H9 (cell line): ENCODE measurements at regions not wholly inside any gene's neighbourhood (a gene's known extent, or its start where the extent isn't known, plus 50 kb on each side); places are given as distances from the start of the nearest gene placed in this dataset.

ENCODE experiments used
- DNase-seq: peaks from one replicate; pipeline ENCODE4 v3.0.0-alpha.2; 2017
- H2AFZ ChIP-seq: one replicate; pipeline ENCODE4 v1.6.1; 2013; ENCODE audit warnings: mild to moderate bottlenecking, low read length, control low read depth, moderate library complexity
- H2AK5ac ChIP-seq: 2 replicates; pipeline ENCODE4 v1.6.1; 2013; ENCODE audit warnings: low read length, control low read depth, mixed read lengths; ENCODE audit not compliant: insufficient read length
- H2BK120ac ChIP-seq: one replicate; pipeline ENCODE4 v1.6.1; 2013; ENCODE audit warnings: low read depth, mild to moderate bottlenecking, low read length, control low read depth, inconsistent platforms; ENCODE audit not compliant: poor library complexity, severe bottlenecking
- H2BK12ac ChIP-seq: 2 replicates; pipeline ENCODE4 v1.6.1; 2013; ENCODE audit warnings: low read length, control low read depth, mixed read lengths, low read depth; ENCODE audit not compliant: insufficient read length
- H2BK15ac ChIP-seq: 2 replicates; pipeline ENCODE4 v1.6.1; 2013; ENCODE audit warnings: low read depth, low read length, control low read depth
- H2BK20ac ChIP-seq: one replicate; pipeline ENCODE4 v1.6.1; 2013; ENCODE audit warnings: low read depth, mild to moderate bottlenecking, low read length, control low read depth, inconsistent platforms; ENCODE audit not compliant: poor library complexity, severe bottlenecking
- H2BK5ac ChIP-seq: 2 replicates; pipeline ENCODE4 v1.6.1; 2013; ENCODE audit warnings: low read length, control low read depth, mixed read lengths; ENCODE audit not compliant: insufficient read length
- H3K14ac ChIP-seq: 2 replicates; pipeline ENCODE4 v1.6.1; 2013; ENCODE audit warnings: low read length, control low read depth; ENCODE audit not compliant: insufficient read depth
- H3K18ac ChIP-seq: 2 replicates; pipeline ENCODE4 v1.6.1; 2013; ENCODE audit warnings: low read depth, mild to moderate bottlenecking, mixed read lengths, low read length, control low read depth; ENCODE audit not compliant: insufficient read length
- H3K23ac ChIP-seq: 2 replicates; pipeline ENCODE4 v1.6.1; 2013; ENCODE audit warnings: low read length, control low read depth, mixed read lengths, low read depth; ENCODE audit not compliant: insufficient read length
- H3K23me2 ChIP-seq: 2 replicates; pipeline ENCODE4 v1.6.1; 2013; ENCODE audit warnings: low read depth, mild to moderate bottlenecking, mixed read lengths, low read length, control low read depth; ENCODE audit not compliant: insufficient read length, poor library complexity, severe bottlenecking
- H3K27ac ChIP-seq: 2 replicates; pipeline ENCODE4 v1.5.1; 2013; ENCODE audit warnings: low read length, control low read depth, mixed read lengths, low read depth; ENCODE audit not compliant: insufficient read length
- H3K27me3 ChIP-seq: 2 replicates; pipeline ENCODE4 v1.6.1; 2013; ENCODE audit warnings: low read length, control low read depth, inconsistent platforms; ENCODE audit not compliant: insufficient read depth
- H3K4ac ChIP-seq: 2 replicates; pipeline ENCODE4 v1.6.1; 2013; ENCODE audit warnings: low read depth, mild to moderate bottlenecking, control low read depth, inconsistent platforms, low read length, moderate library complexity
- H3K4me1 ChIP-seq: 2 replicates; pipeline ENCODE4 v1.6.1; 2013; ENCODE audit warnings: low read length, control low read depth, inconsistent platforms; ENCODE audit not compliant: insufficient read depth
- H3K4me2 ChIP-seq: 2 replicates; pipeline ENCODE4 v1.6.1; 2013; ENCODE audit warnings: low read length, control low read depth, mixed read lengths; ENCODE audit not compliant: insufficient read length, insufficient read depth
- H3K56ac ChIP-seq: 2 replicates; pipeline ENCODE4 v1.6.1; 2013; ENCODE audit warnings: low read depth, mild to moderate bottlenecking, mixed read lengths, low read length, control low read depth; ENCODE audit not compliant: insufficient read length
- H3K79me1 ChIP-seq: 2 replicates; pipeline ENCODE4 v1.6.1; 2013; ENCODE audit warnings: low read depth, mild to moderate bottlenecking, moderate library complexity, low read length, control low read depth, inconsistent platforms; ENCODE audit not compliant: insufficient read depth, poor library complexity, severe bottlenecking
- H3K79me2 ChIP-seq: 2 replicates; pipeline ENCODE4 v1.6.1; 2013; ENCODE audit warnings: low read length, control low read depth, inconsistent platforms; ENCODE audit not compliant: insufficient read depth
- H3K9ac ChIP-seq: 2 replicates; pipeline ENCODE4 v1.6.1; 2013; ENCODE audit warnings: low read length, control low read depth, mixed read lengths; ENCODE audit not compliant: insufficient read length; ENCODE audit errors: extremely low read depth
- H3K9me3 ChIP-seq: one replicate; pipeline ENCODE4 v1.6.1; 2013; ENCODE audit warnings: low read depth, low read length, inconsistent platforms; ENCODE audit not compliant: control insufficient read depth
- H3T11ph ChIP-seq: one replicate; pipeline ENCODE4 v1.6.1; 2013; ENCODE audit warnings: mild to moderate bottlenecking, low read length, control low read depth, inconsistent platforms
- H4K20me1 ChIP-seq: one replicate; pipeline ENCODE4 v1.6.1; 2013; ENCODE audit not compliant: control insufficient read depth, insufficient read length, insufficient read depth
- H4K5ac ChIP-seq: 2 replicates; pipeline ENCODE4 v1.6.1; 2013; ENCODE audit warnings: low read depth, mild to moderate bottlenecking, mixed read lengths, low read length, control low read depth; ENCODE audit not compliant: insufficient read length
- H4K8ac ChIP-seq: replicated peaks from 2 replicates; pipeline ENCODE4 v1.6.1; 2013; ENCODE audit warnings: low read length, control low read depth, mixed read lengths, low read depth; ENCODE audit not compliant: insufficient read length
- H4K91ac ChIP-seq: 2 replicates; pipeline ENCODE4 v1.6.1; 2013; ENCODE audit warnings: low read depth, mild to moderate bottlenecking, moderate library complexity, mixed read lengths, low read length, control low read depth; ENCODE audit not compliant: insufficient read length
- H3K27ac Mint-ChIP-seq, 3 experiments: 2 replicates in 2 of 3; 3 replicates in 1 of 3; pipeline ENCODE4 v1.8.0; 2020 to 2021; ENCODE audit warnings: mixed read lengths in 3 of 3, mild to moderate bottlenecking in 1 of 3, moderate library complexity in 1 of 3
- H3K27me3 Mint-ChIP-seq: 2 replicates; pipeline ENCODE4 v1.8.0; 2021; ENCODE audit warnings: low read depth, mild to moderate bottlenecking, moderate library complexity, mixed read lengths
- H3K36me3 Mint-ChIP-seq, 3 experiments: 2 replicates in 2 of 3; 3 replicates in 1 of 3; pipeline ENCODE4 v1.8.0; 2020 to 2021; ENCODE audit warnings: low read depth in 3 of 3, mixed read lengths in 3 of 3; ENCODE audit not compliant: insufficient read depth in 1 of 3
- H3K4me1 Mint-ChIP-seq, 2 experiments: 2 replicates each; pipeline ENCODE4 v1.8.0; 2020; ENCODE audit warnings: mixed read lengths in 2 of 2
- H3K4me3 Mint-ChIP-seq, 2 experiments: 2 replicates in 1 of 2; 3 replicates in 1 of 2; pipeline ENCODE4 v1.8.0; 2020 to 2021; ENCODE audit warnings: mild to moderate bottlenecking in 2 of 2, mixed read lengths in 2 of 2, moderate library complexity in 1 of 2
- H3K9me3 Mint-ChIP-seq, 2 experiments: 2 replicates in 1 of 2; 3 replicates in 1 of 2; pipeline ENCODE4 v1.8.0; 2020; ENCODE audit warnings: mild to moderate bottlenecking in 2 of 2, mixed read lengths in 2 of 2, moderate library complexity in 1 of 2
- WGBS: extraction: QIAGEN DNeasy Blood & Tissue Kit; methylation state at CpG from one replicate; pipeline ENCODE4 v1.1.7; 2013; ENCODE audit warnings: missing lambda C conversion rate, low lambda C conversion rate, mixed read lengths; ENCODE audit not compliant: insufficient read length; ENCODE audit errors: extremely low coverage; 5-methylcytosine and 5-hydroxymethylcytosine counted together
- TF ChIP-seq, protein P1 (sequence below): fragments of 200-600 bp; sonication (generic); conservative IDR thresholded peaks from 3 replicates; pipeline ENCODE4 v1.8.0; 2021; ENCODE audit warnings: antibody characterized with exemption, mild to moderate bottlenecking

DNA sequence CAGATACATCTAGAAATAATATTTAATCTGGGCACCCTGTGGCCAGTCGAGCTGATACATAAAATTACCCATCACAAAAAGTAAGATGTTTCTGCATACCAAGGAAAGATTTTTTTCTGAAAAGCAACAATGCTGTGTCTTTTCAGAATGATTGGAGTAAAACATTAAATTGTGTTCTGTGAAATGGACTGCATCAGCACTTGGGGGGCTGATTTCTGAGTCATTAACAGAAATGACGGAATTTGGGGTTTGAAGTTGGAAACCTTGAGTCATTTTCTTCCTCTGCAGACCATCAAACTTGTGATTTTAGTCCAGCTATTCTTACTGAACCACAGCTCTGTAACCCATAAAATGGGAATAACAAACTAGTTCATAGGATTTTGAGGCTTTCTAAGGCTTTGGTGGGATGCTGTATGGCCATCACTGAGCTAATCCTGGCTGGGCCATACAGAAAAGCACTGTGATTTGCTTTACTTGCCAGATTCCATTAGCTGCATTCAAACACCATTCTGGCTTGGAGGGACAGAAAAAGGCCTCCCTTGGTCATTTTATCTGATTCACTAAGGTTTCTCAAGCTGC is 739.4 kb upstream of the IGFBP3 start:
- Histone ChIP-seq H2AK5ac (no peak overlapping the region), H3K9ac (no peak overlapping the region), H2BK20ac (no peak overlapping the region), H3K23ac (no peak overlapping the region), H3K79me2 (no peaks in the 10 kb centered on the region), H3K4me2 (no peak overlapping the region), H2BK120ac (no peak overlapping the region), H3K4me1 (no peaks in the 10 kb centered on the region), H3K27ac (no peak overlapping the region), H4K5ac (no peak overlapping the region), H2BK12ac (no peak overlapping the region), H4K91ac (no peak overlapping the region), H3K79me1 (no peaks in the 10 kb centered on the region), H3K27me3 (no peaks in the 10 kb centered on the region), H3T11ph (no peak overlapping the region), H3K18ac (no peak overlapping the region), H2BK5ac (no peak overlapping the region), H3K9me3 (no peaks in the 10 kb centered on the region), H3K23me2 (no peaks in the 10 kb centered on the region), H3K4ac (no peak overlapping the region), H4K8ac (no peak overlapping the region), H3K14ac (no peak overlapping the region), H3K56ac (no peak overlapping the region), H4K20me1 (no peaks in the 10 kb centered on the region), H2BK15ac (no peak overlapping the region), H2AFZ (no peak overlapping the region)
- Mint-ChIP-seq H3K36me3 (peaks cover 0 to 13% (median 11%) of the 10 kb centered on the region in 3 experiments; a peak in 5 of 7 replicates), H3K27ac (no peak overlapping the region), H3K9me3 (peaks cover 8 to 19% of the 10 kb centered on the region in 2 experiments; a peak in 4 of 5 replicates), H3K4me3 (no peak overlapping the region), H3K4me1 (peaks cover 24 to 28% of the 10 kb centered on the region in 2 experiments), H3K27me3 (no peaks in the 10 kb centered on the region)
- no CpG with 5 or more reads among the region's 2 CpGs for WGBS
- no peak for DNase-seq
- TF ChIP-seq, protein P1, sequence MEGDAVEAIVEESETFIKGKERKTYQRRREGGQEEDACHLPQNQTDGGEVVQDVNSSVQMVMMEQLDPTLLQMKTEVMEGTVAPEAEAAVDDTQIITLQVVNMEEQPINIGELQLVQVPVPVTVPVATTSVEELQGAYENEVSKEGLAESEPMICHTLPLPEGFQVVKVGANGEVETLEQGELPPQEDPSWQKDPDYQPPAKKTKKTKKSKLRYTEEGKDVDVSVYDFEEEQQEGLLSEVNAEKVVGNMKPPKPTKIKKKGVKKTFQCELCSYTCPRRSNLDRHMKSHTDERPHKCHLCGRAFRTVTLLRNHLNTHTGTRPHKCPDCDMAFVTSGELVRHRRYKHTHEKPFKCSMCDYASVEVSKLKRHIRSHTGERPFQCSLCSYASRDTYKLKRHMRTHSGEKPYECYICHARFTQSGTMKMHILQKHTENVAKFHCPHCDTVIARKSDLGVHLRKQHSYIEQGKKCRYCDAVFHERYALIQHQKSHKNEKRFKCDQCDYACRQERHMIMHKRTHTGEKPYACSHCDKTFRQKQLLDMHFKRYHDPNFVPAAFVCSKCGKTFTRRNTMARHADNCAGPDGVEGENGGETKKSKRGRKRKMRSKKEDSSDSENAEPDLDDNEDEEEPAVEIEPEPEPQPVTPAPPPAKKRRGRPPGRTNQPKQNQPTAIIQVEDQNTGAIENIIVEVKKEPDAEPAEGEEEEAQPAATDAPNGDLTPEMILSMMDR = no peak
